HG03108 (cell line): ENCODE measurements at regions not wholly inside any gene's neighbourhood (a gene's known extent, or its start where the extent isn't known, plus 50 kb on each side); places are given as distances from the start of the nearest gene placed in this dataset.
A peak's percentile ranks its signal among the peaks of the same experiment; 100 is the strongest.

Experiments used
- ATAC-seq: cut with Tn5 transposase; IDR thresholded peaks from one replicate; pipeline ENCODE4 v1.9.1; 2021; ENCODE audit warnings: moderate library complexity; ENCODE audit not compliant: unreplicated experiment

DNA sequence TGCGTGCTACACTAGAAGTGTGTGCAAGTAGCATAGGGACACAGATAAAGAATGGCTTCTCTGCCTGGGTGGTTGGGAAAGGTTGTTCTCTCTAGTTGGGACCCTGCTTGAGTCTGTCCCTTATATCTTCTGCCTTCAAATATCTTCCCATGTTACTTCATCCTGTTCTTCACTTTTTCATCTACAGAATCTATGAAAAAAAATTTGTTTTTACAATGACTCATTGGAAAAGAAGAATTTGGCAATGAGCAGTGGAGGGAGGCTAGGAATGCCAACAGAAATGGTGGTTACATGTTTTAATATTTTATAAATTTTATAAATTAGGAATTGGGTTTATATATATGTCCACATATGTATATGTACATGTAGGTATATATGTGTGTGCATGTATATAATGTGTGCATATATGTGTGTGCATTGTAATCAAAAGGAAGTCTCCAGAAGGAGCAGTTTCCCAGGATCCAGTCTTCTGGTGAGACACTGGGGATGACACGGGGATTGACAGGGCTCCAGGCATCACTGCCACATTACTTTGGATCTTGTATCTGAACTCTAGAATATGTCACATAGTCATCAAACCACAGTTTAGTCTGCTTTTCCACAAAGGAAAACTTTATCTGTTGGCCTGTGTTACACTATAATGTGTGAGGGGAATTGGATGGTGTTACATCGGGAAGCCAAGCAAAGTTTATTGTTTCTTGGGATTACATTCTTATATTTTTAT lies 75.3 kb upstream of the RIPOR2 start:
- no peak for ATAC-seq

DNA sequence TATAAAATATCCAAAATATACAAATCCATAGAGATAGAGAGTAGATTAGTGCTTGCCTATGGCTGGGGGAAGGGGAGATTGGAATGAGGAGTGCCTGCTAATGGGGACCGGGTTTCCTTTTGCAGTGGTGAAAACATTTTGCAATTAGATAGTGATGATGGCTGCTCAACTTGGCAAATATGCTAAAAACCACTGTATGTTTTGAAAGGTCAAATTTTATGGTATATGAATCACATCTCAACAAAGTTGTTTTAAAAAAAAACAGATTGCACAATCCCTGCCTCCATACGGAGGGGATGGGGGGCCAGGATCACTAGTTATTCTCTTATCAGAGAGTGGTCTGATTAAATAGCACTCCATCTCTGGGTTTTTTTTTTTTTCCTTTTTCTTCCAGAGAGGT lies 76.9 kb upstream of the RIPOR2 start:
- ATAC-seq: no peak

DNA sequence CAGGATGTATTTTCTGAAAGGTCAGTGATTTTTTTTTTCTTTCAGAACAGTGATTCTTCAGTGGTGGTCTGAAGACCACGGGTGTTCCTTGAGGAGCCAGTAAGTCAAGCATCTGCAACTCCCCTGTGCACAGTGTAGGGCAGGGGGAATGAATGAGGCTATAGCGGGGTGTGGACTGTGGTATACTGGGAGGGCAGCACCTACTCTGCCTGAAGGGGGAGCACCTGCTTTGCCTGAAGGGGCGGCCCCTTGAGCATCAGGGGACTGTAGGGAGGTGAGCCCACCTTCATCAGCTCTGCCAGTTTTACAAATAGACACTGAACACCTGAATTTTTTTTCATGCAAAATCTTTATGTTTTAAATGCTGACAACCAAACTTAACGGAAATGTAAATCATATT lies 77.5 kb upstream of the RIPOR2 start:
- ATAC-seq: no peak

DNA sequence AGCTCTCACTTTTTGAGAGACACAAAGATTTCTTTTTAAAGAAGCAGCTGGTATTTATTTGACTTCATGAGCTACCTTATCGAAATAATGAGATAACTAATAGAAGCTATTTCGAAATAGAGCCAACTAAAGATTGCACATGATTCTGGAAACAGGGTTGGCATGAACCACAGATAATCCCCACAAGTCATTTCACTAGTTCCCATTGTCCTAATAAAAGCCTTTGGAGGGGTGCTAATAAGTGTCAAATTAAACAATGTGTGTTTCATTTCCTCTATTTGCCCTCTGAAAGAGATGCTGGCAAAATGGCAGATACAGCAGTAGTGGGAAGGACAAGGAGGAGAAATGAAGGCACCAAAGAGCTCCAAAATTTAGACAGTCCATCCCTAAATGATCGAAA lies 78.6 kb upstream of the RIPOR2 start:
- no peak for ATAC-seq

DNA sequence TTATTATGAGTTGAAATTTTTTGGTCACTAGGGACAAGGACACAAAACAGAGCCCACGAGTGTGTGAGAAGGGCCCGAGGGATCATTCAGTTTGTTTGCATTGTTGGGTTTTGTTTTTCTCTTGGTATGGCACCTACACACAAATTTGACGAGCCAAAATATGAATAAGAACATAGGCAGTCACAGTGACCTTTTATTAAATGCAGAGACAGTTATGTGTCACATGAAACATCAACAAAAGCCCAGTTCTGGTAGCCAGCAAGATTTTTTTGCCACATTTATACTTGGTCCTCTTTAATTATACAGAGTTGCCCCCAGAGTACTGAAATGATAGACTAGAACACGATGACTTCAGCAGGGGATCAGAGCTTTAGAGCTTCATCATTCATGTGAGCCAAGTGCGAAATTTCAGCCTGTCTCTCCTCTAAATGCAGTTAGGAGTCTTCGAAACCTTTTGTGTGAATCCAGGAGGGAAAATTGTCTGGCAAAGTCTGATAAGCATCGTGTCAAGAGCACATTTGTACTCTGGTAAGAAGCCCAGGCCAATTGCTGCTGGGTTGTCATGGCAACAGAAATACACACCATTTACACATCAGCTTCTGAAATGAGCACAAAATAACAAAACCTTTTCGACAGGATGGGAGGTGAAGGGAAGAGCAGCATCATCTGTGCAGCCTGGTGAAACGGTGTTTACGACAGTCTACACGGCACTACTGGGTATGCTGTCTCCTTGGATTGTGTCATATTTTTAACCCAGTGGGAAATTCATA lies 79.2 kb upstream of the RIPOR2 start:
- no peak for ATAC-seq

DNA sequence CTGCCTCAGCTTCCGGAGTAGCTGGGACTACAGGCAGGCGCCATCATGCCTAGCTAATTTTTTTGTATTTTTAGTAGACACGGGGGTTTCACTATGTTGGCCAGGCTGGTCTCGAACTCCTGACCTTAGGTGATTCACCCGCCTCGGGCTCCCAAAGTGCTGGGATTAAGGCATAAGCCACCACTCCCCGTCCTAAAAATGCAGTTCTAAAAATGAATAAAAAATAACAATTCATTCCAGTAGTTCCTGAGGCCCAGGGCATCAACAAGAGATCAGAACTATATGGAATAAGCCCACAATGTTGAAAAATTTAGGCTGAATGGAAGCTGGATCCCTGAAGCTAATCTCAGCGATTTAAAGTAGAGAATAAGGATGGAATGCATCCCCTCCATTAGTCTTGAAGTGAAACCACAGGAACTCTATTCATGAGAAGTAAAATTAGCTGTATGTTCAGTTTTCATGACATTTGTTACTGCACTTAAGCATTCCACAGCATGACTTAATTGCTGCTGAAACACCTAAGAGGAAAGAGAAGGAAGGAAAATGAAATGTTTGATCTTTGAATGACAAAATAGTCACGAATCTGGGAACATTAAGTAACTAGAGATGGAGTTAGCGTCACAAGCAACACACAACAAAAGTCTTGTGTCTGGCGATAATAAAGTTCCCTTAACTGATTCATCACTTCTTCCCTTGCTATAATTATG lies 80.4 kb upstream of the RIPOR2 start:
- ATAC-seq: no peak

DNA sequence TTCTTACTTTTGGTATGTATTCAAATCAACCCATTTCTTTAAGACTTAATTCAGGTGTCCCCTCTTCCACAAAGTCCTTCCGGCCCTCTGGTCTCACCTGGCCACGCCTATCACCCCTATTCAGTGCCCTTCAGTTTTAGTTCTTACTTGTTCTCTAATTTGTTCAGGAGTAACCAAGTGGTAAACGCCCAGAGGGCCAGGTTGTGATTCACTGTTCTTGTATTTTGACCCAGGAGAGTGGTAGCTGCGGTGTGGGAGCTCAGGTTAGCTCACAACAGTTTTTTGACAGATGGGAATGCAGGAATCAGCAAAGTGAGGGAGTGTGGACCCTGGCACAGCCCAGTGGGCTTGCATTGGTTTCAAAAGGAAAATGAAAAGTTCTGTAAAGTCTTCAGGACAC lies 81.7 kb upstream of the RIPOR2 start:
- no peak for ATAC-seq

DNA sequence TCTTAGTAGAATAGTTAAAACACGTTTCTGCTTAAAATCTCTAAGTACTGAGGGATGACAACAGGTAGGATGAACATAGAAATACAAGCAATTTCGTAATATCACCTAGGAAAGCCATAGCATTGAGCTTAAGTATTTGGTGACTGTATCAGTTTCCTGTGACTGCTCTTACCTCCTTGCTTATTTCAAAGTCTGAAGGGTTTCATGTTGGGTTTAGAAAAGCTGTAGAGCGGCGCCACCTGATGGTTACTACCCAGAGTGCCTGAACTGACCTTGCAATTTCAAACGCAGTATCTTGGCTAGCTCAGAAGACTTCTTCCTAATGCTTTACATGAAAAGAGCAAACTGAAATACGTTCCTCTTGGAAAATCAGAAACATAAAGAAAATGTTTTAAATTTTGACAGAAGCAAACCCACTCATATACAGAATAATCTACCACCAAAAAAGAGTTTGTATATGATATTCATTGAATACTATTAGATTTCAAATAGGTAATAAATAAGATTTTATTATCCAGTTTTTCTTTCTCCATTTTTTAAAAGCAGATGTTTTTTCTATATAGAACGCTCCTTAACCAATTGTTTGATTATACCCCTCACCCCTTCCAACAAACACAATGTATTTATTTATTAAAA lies 82.3 kb upstream of the RIPOR2 start:
- peak; percentile 52 for ATAC-seq

DNA sequence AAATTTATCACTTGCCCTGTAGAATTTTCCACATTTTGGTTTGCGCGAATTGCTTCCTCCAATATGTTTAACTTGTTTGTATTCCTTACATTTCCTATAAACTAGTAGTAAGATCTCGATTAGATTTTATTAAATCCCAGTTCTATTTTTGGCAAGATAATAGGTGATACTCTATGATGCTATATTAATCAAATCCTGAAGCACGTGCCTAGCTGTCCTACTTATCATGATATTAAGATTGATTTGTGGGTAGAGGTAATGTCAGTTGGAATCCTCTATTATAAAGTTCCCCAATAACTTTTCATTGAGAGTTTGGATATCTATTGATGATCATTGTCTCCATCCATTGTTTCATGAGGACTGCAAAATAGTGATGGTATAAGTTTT lies 82.8 kb upstream of the RIPOR2 start:
- no peak for ATAC-seq

DNA sequence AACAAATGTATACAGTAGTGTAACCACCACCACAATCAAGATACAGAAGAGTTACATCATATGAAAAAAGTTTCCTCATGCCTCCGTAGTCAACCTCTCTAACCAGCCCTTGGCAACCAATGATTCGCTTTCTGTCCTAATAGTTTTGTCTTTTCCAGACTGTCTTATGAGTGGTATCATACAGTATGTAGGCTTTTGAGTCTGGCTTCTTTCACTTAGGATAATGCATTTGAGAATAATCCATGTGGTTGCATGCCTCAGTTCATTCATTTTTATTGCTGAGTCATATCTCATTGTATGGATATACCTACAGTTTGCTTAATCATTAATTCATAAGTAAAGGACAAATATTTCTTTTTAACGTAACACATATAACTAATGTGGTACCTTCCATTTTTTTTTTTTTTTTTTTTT lies 86.4 kb upstream of the RIPOR2 start:
- ATAC-seq: no peak

DNA sequence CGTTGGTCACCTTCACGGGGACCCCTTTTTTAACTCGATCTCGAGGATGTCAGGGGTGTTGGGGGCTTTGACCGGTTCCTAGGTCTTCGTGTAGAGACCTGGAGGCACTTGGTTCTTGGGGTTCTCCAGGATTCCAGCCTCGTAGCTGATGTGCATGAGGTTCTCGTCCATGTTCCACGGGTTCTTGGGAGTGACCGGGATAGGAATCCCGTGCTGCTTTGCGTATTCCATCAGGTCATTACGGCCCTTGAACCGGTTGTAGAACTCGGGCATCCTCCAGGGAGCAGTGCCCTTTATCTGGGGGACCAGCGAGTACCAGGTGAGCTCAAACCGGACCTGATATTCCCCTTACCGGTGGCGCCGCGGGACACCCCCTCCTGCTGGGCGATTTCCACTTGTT lies 88.0 kb upstream of the RIPOR2 start:
- ATAC-seq: no peak

DNA sequence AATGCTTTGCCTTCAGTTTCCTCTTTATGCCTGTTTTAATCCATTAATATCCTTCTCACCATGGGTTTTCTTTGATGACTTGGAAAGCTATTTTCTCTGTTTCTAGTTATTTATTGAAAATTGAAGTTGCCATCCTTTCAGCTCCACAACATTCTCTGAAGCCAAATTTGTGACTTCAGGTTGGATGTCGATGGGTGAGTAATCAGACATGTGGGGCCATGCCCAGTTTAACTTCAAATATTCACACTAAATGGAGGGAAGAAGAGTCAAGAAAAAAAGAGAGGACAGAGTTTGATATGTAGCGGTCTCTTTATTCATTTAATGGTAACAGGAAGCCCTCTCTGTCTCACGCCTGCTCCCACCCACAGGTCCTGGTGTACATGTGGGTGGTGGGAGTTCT lies 89.1 kb upstream of the RIPOR2 start:
- ATAC-seq: no peak

DNA sequence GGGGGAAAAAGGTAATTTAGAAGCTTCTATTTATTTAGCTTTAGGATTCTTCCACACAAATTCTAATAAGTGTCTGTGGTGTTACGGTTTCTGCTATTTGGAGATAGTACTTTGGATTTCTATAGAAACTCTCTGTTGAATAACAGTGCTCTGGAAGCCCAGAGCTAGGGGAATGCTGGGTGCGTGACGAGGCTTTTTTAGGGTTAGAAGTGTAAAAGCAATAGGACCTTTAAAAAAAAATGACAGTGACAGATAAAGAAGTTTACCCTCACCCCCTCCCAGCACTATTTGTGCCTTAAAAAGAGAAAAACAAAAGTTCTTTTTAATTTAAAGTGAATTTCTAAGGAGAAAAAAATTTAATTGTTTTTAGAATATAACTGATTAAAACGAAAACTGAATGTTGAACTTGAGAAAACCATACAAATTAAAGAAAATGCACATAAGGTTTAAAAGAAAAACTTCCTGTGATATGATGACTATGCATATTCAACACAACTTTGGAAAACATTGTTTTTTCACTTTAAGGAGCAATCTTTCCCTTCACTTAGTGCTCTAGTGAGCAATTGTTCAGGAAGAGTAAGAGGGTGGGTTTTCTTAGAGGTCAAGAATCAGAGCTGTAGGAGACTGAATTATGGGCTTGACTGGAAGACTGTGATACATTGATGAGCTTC lies 89.6 kb upstream of the RIPOR2 start:
- ATAC-seq: no peak

DNA sequence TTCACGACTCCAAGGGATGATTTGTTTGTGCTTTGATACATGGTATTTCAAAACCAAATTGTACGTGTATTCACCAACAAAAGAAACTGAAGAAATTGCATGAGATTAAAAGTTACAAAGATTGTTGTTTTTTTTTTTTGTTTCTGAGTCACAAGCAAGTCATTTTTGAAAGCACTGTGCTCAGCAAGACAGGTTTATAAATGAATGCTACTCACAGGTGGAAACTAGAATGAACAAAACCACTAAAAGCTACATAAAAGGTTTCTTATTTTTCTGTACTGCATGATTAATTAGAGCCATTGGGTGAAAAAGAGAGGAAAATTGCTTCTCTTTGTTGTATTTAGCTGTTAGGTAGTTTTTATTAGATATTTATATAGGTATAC lies 90.2 kb upstream of the RIPOR2 start:
- no peak for ATAC-seq

DNA sequence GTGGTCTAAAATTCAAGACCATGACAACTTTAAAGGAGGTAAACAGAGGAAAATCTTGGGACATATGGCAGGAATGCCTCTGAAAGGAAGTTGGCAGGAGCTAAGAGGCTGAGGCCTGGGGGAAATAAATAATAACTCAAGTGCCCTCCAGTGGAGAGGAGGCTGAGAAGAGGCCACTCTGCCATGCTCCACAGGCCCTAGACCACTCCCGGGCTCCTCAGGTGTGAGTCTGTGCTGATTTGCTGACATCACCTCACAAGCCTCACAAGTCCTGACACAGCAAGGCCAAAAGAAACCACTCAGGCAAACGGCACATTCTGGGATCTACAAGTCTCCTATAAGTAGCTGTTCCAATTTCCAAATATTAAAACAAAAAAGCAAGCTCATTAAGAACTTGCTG lies 91.0 kb upstream of the RIPOR2 start:
- ATAC-seq: no peak

DNA sequence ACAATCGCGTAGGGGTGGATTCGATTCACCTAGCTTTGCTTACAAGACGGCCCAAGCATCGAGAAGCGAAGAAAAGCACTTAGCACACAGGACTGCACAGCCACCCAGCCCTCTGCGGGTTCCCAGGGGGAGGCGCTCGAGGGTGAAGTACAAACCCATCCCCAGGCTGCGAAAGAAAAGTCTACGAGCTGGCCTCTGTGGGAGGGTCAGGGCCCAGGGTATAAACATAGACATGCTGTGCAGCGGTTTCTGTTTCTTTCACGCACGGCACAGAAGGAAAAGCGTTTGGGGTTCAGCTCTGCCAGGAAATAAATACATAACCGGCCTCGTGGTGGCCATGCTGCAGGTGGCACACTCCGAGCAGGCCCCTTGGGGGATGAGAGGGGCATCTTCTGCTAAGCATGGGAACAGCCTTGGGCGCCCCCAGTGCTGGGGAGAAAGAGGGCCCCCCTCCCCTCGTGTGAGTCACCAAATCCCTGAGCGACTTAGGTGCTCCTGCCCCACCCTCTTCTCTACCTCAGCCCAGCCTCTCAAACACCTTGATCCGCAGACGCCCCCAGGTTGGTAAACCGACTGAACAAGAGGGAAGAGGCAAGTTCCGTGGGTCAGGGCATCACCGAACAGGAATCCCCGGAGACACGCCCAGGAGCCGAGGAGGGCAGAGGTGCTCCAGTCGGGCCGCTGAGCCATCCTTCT lies 91.6 kb upstream of the RIPOR2 start:
- ATAC-seq: peak; percentile 92

DNA sequence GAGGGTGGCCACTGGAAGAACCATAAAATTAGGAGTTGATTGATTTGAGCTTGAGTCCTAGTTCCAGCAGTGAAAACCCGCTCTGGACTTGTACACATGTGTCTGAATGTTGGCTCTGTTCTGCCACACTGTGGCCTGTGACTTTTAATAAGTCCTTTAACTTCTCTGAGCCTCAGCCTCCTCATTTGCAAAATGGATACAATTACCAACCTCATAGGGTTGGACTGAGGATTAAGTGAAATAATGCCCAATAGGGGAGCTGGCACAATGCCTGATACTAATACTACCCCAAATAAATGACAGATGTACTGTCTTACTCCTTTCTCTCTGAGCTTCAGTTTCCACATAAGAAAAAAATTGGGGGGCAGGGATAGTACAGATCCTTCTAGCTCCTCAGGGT lies 92.6 kb upstream of the RIPOR2 start:
- no peak for ATAC-seq

DNA sequence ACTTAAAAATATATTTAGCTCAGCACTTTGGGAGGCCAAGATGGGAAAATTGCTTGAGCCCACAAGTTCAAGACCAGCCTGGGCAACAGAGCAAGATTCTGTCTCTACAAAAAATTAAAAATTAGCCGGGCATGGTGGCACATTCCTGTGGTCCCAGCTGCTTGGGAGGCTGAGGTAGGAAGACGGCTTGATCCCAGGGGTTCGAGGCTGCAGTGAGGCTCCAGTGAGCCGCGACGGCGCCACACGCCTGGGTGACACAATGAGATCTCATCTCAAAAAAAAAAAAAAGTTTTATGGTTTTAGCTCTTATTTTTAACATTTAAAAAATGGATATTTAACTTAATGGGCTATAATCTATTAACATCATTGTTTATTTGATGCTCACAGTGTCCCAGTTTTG lies 97.2 kb upstream of the RIPOR2 start:
- ATAC-seq: no peak

DNA sequence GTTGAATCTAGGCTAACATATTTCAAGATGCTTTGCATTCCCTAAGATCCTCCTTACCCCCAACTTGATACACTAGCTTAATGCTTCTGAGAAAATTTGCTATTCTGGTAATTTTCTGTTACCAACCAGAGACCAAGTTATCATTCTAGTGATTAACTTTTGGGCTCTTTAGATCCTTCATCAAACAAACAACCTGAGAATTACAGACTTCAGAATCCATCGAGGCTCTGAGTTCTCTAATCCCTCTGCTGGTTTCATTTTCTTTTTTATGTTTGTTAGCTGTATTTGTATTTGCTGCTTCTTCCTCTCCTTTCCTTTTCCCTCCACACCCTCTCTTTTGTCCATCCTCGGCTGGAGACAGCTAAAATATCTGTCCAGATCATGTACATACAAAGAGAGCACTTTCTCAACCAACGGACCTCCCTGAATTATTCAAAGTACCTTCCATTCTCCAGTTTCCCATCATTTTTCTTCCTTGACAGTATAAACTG lies 98.7 kb upstream of the RIPOR2 start:
- no peak for ATAC-seq

DNA sequence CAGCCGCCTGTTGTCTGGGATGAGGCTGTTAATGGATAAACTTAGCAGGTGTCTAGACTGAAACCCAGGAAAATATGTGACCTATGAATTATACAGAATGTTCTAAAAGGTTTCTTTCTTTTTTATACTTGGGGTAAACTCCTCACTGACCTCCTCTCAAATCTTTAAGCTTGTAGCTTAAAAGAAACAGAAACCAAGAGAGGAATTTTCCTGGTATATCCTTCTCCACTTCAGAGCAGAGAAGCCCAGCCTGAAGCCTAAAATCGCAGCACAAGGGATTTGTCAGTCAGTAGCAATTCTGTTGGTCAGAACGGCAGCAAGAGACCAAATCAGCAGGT lies 99.4 kb upstream of the RIPOR2 start:
- no peak for ATAC-seq
